H1 (cell line): ENCODE measurements at regions not wholly inside any gene's neighbourhood (a gene's known extent, or its start where the extent isn't known, plus 50 kb on each side); places are given as distances from the start of the nearest gene placed in this dataset.

ENCODE experiments used
- CTCF ChIA-PET: fragments of 300-600 bp; sonication (Branson Sonifier 250); formaldehyde crosslinking; loops from one replicate; lab custom pipeline; 2021; ENCODE audit not compliant: partially characterized antibody; lab: Charles Lee
- POLR2A ChIA-PET: fragments of 300-600 bp; sonication (Branson Sonifier 250); formaldehyde crosslinking; loops from one replicate; lab custom pipeline; 2021; ENCODE audit warnings: inconsistent platforms; ENCODE audit not compliant: partially characterized antibody; lab: Charles Lee
- DNase-seq, 2 experiments: peaks; one replicate each; pipeline versions ENCODE4 v3.0.0 to v3.0.0-alpha.2; 2010 to 2022; ENCODE audit warnings: low spot score in 2 of 2, low read depth in 1 of 2, mixed read lengths in 1 of 2
- FAIRE-seq: peaks from 2 replicates; lab custom pipeline; 2011; peaks lifted over from hg19 to GRCh38; lab: Jason Lieb, UNC
- H2AFZ ChIP-seq: 2 replicates; pipeline ENCODE4 v1.8.1; 2012; ENCODE audit warnings: low read length, inconsistent platforms
- H2AK5ac ChIP-seq: 2 replicates; pipeline ENCODE4 v1.6.1; 2013; ENCODE audit warnings: low read depth, low read length
- H2BK120ac ChIP-seq: replicated peaks from 2 replicates; pipeline ENCODE3; 2013; ENCODE audit warnings: low read depth, low read length, inconsistent platforms
- H2BK12ac ChIP-seq: 2 replicates; pipeline ENCODE4 v1.6.1; 2013; ENCODE audit warnings: low read depth, low read length
- H2BK15ac ChIP-seq: 2 replicates; pipeline ENCODE4 v1.6.1; 2013; ENCODE audit warnings: low read length
- H2BK20ac ChIP-seq: 2 replicates; pipeline ENCODE4 v1.6.1; 2013; ENCODE audit warnings: low read length
- H2BK5ac ChIP-seq: 2 replicates; pipeline ENCODE4 v1.6.1; 2013; ENCODE audit warnings: low read depth, low read length
- H3K14ac ChIP-seq: 2 replicates; pipeline ENCODE4 v1.6.1; 2013; ENCODE audit warnings: inconsistent platforms; ENCODE audit not compliant: insufficient read length
- H3K18ac ChIP-seq: 2 replicates; pipeline ENCODE4 v1.6.1; 2013; ENCODE audit warnings: low read length; ENCODE audit errors: extremely low read depth
- H3K23ac ChIP-seq: 2 replicates; pipeline ENCODE4 v1.6.1; 2013; ENCODE audit warnings: inconsistent platforms; ENCODE audit not compliant: insufficient read length
- H3K23me2 ChIP-seq: 2 replicates; pipeline ENCODE4 v1.6.1; 2013; ENCODE audit warnings: low read depth, low read length
- H3K27ac ChIP-seq: 2 replicates; pipeline ENCODE4 v1.6.1; 2011; ENCODE audit warnings: low read depth, low read length, inconsistent platforms
- H3K27me3 ChIP-seq, 4 experiments: replicated peaks in 1 of 4; 1 replicate in 1 of 4; 2 replicates in 3 of 4; pipeline versions ENCODE4 v1.6.1 to v1.8.1; 2011 to 2013; ENCODE audit warnings: low read length in 3 of 4, mild to moderate bottlenecking in 3 of 4, inconsistent platforms in 2 of 4, mixed read lengths in 2 of 4, moderate library complexity in 1 of 4; ENCODE audit not compliant: control insufficient read depth in 3 of 4, insufficient read depth in 3 of 4; ENCODE audit errors: extremely low read depth in 1 of 4
- H3K36me3 ChIP-seq, 4 experiments: 2 replicates each; pipeline versions ENCODE4 v1.6.1 to v1.8.1; 2011 to 2013; ENCODE audit warnings: mild to moderate bottlenecking in 4 of 4, low read length in 3 of 4, moderate library complexity in 2 of 4, control low read depth in 1 of 4, inconsistent platforms in 1 of 4; ENCODE audit not compliant: insufficient read depth in 4 of 4, control insufficient read depth in 2 of 4
- H3K4ac ChIP-seq: replicated peaks from 2 replicates; pipeline ENCODE3; 2013; ENCODE audit warnings: low read length, low read depth, mixed read lengths, inconsistent platforms; ENCODE audit not compliant: insufficient read length
- H3K4me1 ChIP-seq, 4 experiments: replicated peaks in 1 of 4; 1 replicate in 1 of 4; 2 replicates in 3 of 4; pipeline versions ENCODE4 v1.6.1 to v1.8.1; 2011 to 2013; ENCODE audit warnings: low read length in 3 of 4, inconsistent platforms in 2 of 4, mixed read lengths in 1 of 4; ENCODE audit not compliant: insufficient read depth in 4 of 4, control insufficient read depth in 3 of 4
- H3K4me2 ChIP-seq, 2 experiments: 2 replicates each; pipeline versions ENCODE4 v1.6.1 to v1.8.1; 2011 to 2013; ENCODE audit warnings: low read depth in 2 of 2, low read length in 2 of 2, control low read depth in 1 of 2, inconsistent platforms in 1 of 2, mild to moderate bottlenecking in 1 of 2; ENCODE audit not compliant: insufficient read depth in 1 of 2
- H3K4me3 ChIP-seq, 4 experiments: fragments of 200-600, 300-600 bp in 1 of 4; sonication (generic), shearing (Covaris generic), sonication (Bioruptor Twin) in 1 of 4; 2 replicates each; pipeline versions ENCODE4 v1.5.1 to v1.8.1; 2011 to 2016; ENCODE audit warnings: low read length in 4 of 4, low read depth in 3 of 4, control low read depth in 2 of 4, inconsistent platforms in 2 of 4, mild to moderate bottlenecking in 2 of 4, mixed read lengths in 1 of 4, moderate library complexity in 1 of 4; ENCODE audit not compliant: insufficient read depth in 2 of 4; ENCODE audit errors: extremely low read depth in 1 of 4
- H3K56ac ChIP-seq: replicated peaks from 2 replicates; pipeline ENCODE3; 2013; ENCODE audit warnings: low read depth, mild to moderate bottlenecking, mixed read lengths, low read length, inconsistent platforms; ENCODE audit not compliant: insufficient read length
- H3K79me1 ChIP-seq: 2 replicates; pipeline ENCODE4 v1.6.1; 2013; ENCODE audit warnings: low read depth, low read length, control low read depth
- H3K79me2 ChIP-seq, 2 experiments: 2 replicates each; pipeline versions ENCODE4 v1.6.1 to v1.8.1; 2012 to 2013; ENCODE audit warnings: low read length in 2 of 2, mild to moderate bottlenecking in 2 of 2, inconsistent platforms in 1 of 2; ENCODE audit not compliant: insufficient read depth in 2 of 2, control insufficient read depth in 1 of 2
- H3K9ac ChIP-seq, 4 experiments: replicated peaks in 1 of 4; 1 replicate in 1 of 4; 2 replicates in 3 of 4; pipeline versions ENCODE4 v1.6.1 to v1.8.1; 2011 to 2013; ENCODE audit warnings: low read depth in 3 of 4, low read length in 3 of 4, control low read depth in 2 of 4, mild to moderate bottlenecking in 2 of 4, moderate library complexity in 2 of 4, inconsistent platforms in 1 of 4; ENCODE audit errors: extremely low read depth in 1 of 4
- H3K9me3 ChIP-seq, 2 experiments: 2 replicates each; pipeline versions ENCODE4 v1.6.1 to v1.8.1; 2012 to 2013; ENCODE audit warnings: mild to moderate bottlenecking in 2 of 2, moderate library complexity in 2 of 2, control low read depth in 1 of 2, inconsistent platforms in 1 of 2, low read depth in 1 of 2, low read length in 1 of 2, mixed read lengths in 1 of 2; ENCODE audit not compliant: insufficient read depth in 2 of 2
- H4K20me1 ChIP-seq, 2 experiments: replicated peaks in 1 of 2; 2 replicates each; pipeline versions ENCODE3 to v1.8.1; 2011 to 2013; ENCODE audit warnings: inconsistent platforms in 2 of 2, low read length in 2 of 2, mild to moderate bottlenecking in 1 of 2; ENCODE audit not compliant: insufficient read depth in 2 of 2, control insufficient read depth in 1 of 2
- H4K5ac ChIP-seq: 2 replicates; pipeline ENCODE4 v1.6.1; 2013; ENCODE audit warnings: low read length, low read depth, mixed read lengths, inconsistent platforms; ENCODE audit not compliant: insufficient read length
- H4K8ac ChIP-seq: 2 replicates; pipeline ENCODE4 v1.8.0; 2013; ENCODE audit warnings: mild to moderate bottlenecking, moderate library complexity, low read length, inconsistent platforms; ENCODE audit not compliant: insufficient read depth; ENCODE audit errors: extremely low read depth
- H4K91ac ChIP-seq: replicated peaks from 2 replicates; pipeline ENCODE3; 2013; ENCODE audit warnings: low read length, mixed read lengths, inconsistent platforms; ENCODE audit not compliant: insufficient read length
- BRCA1 ChIP-seq: IDR thresholded peaks from 2 replicates; pipeline ENCODE4 v1.6.1; 2012; ENCODE audit warnings: low read depth, low read length, improper control_type of control experiment
- CHD1 ChIP-seq: IDR thresholded peaks from 2 replicates; pipeline ENCODE4 v1.6.1; 2012; ENCODE audit warnings: low read depth, low read length, improper control_type of control experiment
- CREB1 ChIP-seq: IDR thresholded peaks from 2 replicates; pipeline ENCODE4 v1.6.1; 2012; ENCODE audit warnings: inconsistent platforms
- TCF12 ChIP-seq: IDR thresholded peaks from 2 replicates; pipeline ENCODE4 v1.6.1; 2011; ENCODE audit warnings: low read depth, mild to moderate bottlenecking, low read length
- WGBS, 2 experiments: shearing (Covaris generic) in 1 of 2; methylation state at CpG; one replicate each; pipeline versions ENCODE4 v1.1.6 to v1.1.7; 2013 to 2015; ENCODE audit warnings: low lambda C conversion rate in 2 of 2, mixed read lengths in 2 of 2, inconsistent platforms in 1 of 2, low coverage in 1 of 2, missing lambda C conversion rate in 1 of 2; ENCODE audit not compliant: insufficient replicate concordance in 2 of 2, insufficient coverage in 1 of 2, insufficient read length in 1 of 2; ENCODE audit errors: extremely low coverage in 1 of 2, missing lambda C conversion rate in 1 of 2; 5-methylcytosine and 5-hydroxymethylcytosine counted together

DNA sequence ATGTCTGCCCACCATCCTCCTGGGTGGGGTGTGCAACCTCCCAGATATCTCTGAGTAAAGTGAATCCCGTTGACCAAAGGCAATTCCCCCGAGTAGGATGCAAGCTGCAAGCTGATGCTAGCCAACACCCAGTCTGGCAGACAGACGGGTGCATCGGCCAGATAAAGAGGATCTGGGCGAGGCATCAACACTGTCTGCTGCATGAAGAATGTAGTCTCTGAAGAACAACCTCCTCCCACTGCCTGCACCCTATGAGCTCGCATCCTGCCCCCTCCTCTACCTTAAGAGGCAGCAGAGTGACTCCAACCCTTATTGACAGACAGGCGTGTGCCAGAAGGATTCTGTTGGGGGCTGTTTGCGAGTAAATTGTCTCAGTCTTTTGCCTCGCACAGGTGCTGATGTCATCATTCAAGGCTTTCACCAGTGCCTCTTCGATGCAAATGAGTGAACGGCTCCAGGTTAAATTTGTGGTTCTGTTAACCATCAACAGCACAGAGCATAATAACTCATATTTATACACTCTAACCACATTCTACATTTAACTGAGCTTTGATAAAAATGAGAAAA, 546.9 kb downstream of the BCOR start:
- Histone ChIP-seq H3K79me2 (no peaks in the 10 kb centered on the region), H2BK20ac (no peak overlapping the region), H4K5ac (no peak overlapping the region), H2BK120ac (no peak overlapping the region), H4K91ac (no peak overlapping the region), H3K27ac (no peak overlapping the region), H3K9me3 (no peaks in the 10 kb centered on the region), H3K4me3 (no peak overlapping the region), H3K4me2 (no peak overlapping the region), H4K20me1 (no peaks in the 10 kb centered on the region), H2BK5ac (no peak overlapping the region), H3K14ac (no peak overlapping the region), H2BK12ac (no peak overlapping the region), H3K36me3 (no peaks in the 10 kb centered on the region), H3K79me1 (no peaks in the 10 kb centered on the region), H4K8ac (no peak overlapping the region), H3K4me1 (no peaks in the 10 kb centered on the region), H3K4ac (no peak overlapping the region), H2AFZ (no peak overlapping the region), H3K9ac (no peak overlapping the region), H3K23ac (no peak overlapping the region), H2AK5ac (no peak overlapping the region), H3K23me2 (no peaks in the 10 kb centered on the region), H2BK15ac (no peak overlapping the region), H3K56ac (no peak overlapping the region), H3K18ac (no peak overlapping the region), H3K27me3 (no peaks in the 10 kb centered on the region)
- FAIRE-seq (no peak), DNase-seq (no peak)
- POLR2A ChIA-PET: no interaction called here
- WGBS, 2 experiments: 86% methylated on average over 8 of the region's 11 CpGs; no CpG with 5 or more reads in 1 of the 2 experiments
- no peak for TF ChIP-seq CREB1
- TF ChIP-seq BRCA1: no peak
- no peak for TF ChIP-seq TCF12
- TF ChIP-seq CHD1: no peak
- CTCF ChIA-PET: interaction anchor here (0.6 kb wide), 1 partner anchor 102 kb away, joined by 3 read pairs; no protein-coding TSS in a partner anchor
